CD14-positive monocyte (primary cell): ENCODE measurements at regions not wholly inside any gene's neighbourhood (a gene's known extent, or its start where the extent isn't known, plus 50 kb on each side); places are given as distances from the start of the nearest gene placed in this dataset.

Experiments
- DNase-seq, 3 donors: peaks; one replicate each; pipeline ENCODE4 v3.0.0-alpha.2; 2011 to 2022
- H2AFZ ChIP-seq: 2 replicates; pipeline ENCODE4 v1.6.0; 2012; ENCODE audit warnings: mild to moderate bottlenecking, low read depth, low read length, inconsistent platforms; ENCODE audit not compliant: insufficient read depth, poor library complexity, severe bottlenecking
- H3K27ac ChIP-seq, 2 donors: 1 replicate in 1 of 2; 2 replicates in 1 of 2; pipeline ENCODE4 v1.5.1; 2012 to 2013; ENCODE audit warnings: low read length in 2 of 2, control low read depth in 1 of 2, inconsistent platforms in 1 of 2, low read depth in 1 of 2, mild to moderate bottlenecking in 1 of 2
- H3K27me3 ChIP-seq, 2 donors: one replicate each; pipeline versions ENCODE4 v1.6.0 to v1.6.1; 2011 to 2013; ENCODE audit warnings: low read length in 2 of 2; ENCODE audit not compliant: control insufficient read depth in 2 of 2, insufficient read depth in 2 of 2
- H3K36me3 ChIP-seq, 2 donors: replicated peaks in 1 of 2; 1 replicate in 1 of 2; 2 replicates in 1 of 2; pipeline versions ENCODE4 v1.5.1 to v1.6.1; 2012 to 2013; ENCODE audit warnings: low read length in 2 of 2, control low read depth in 1 of 2, inconsistent platforms in 1 of 2, mild to moderate bottlenecking in 1 of 2; ENCODE audit not compliant: insufficient read depth in 2 of 2, control insufficient read depth in 1 of 2
- H3K4me1 ChIP-seq, 2 donors: 1 replicate in 1 of 2; 2 replicates in 1 of 2; pipeline versions ENCODE4 v1.5.1 to v1.6.1; 2012 to 2013; ENCODE audit warnings: low read length in 2 of 2, control low read depth in 1 of 2, inconsistent platforms in 1 of 2, mild to moderate bottlenecking in 1 of 2, moderate library complexity in 1 of 2; ENCODE audit not compliant: insufficient read depth in 2 of 2, control insufficient read depth in 1 of 2
- H3K4me2 ChIP-seq: replicated peaks from 2 replicates; pipeline ENCODE3; 2012; ENCODE audit warnings: low read length, moderate library complexity, mild to moderate bottlenecking; ENCODE audit not compliant: poor library complexity, severe bottlenecking; ENCODE audit errors: extremely low read depth
- H3K4me3 ChIP-seq, 3 experiments: fragments of 200-600 bp in 1 of 3; sonication (generic) in 1 of 3; replicated peaks in 1 of 3; 1 replicate in 2 of 3; 2 replicates in 1 of 3; pipeline ENCODE4 v1.5.1; 2011 to 2013; ENCODE audit warnings: low read length in 3 of 3, mild to moderate bottlenecking in 3 of 3, control low read depth in 2 of 3, low read depth in 2 of 3, inconsistent platforms in 1 of 3, moderate library complexity in 1 of 3
- H3K79me2 ChIP-seq: 2 replicates; pipeline ENCODE4 v1.6.0; 2012; ENCODE audit warnings: mild to moderate bottlenecking, control low read depth, inconsistent platforms, low read length, moderate library complexity; ENCODE audit not compliant: insufficient read depth
- H3K9ac ChIP-seq: 2 replicates; pipeline ENCODE4 v1.6.0; 2017; ENCODE audit warnings: low read length, mild to moderate bottlenecking; ENCODE audit not compliant: insufficient read depth, poor library complexity, severe bottlenecking
- H3K9me3 ChIP-seq, 2 donors: replicated peaks in 1 of 2; 1 replicate in 1 of 2; 2 replicates in 1 of 2; pipeline versions ENCODE4 v1.5.1 to v1.6.1; 2012 to 2013; ENCODE audit warnings: low read length in 2 of 2, control low read depth in 1 of 2; ENCODE audit not compliant: control insufficient read depth in 1 of 2, insufficient read depth in 1 of 2
- H4K20me1 ChIP-seq: 2 replicates; pipeline ENCODE4 v1.6.0; 2012; ENCODE audit warnings: mild to moderate bottlenecking, low read length, control low read depth, moderate library complexity; ENCODE audit not compliant: insufficient read depth
- H3K27ac Mint-ChIP-seq, 7 donors: one replicate each; pipeline ENCODE4 v1.8.0; 2020; ENCODE audit warnings: mild to moderate bottlenecking in 7 of 7, mixed read lengths in 7 of 7, moderate library complexity in 6 of 7, inconsistent platforms in 2 of 7
- H3K27me3 Mint-ChIP-seq, 3 donors: one replicate each; pipeline ENCODE4 v1.8.0; 2021 to 2022; ENCODE audit warnings: low read depth in 3 of 3, mild to moderate bottlenecking in 3 of 3, mixed read lengths in 3 of 3, moderate library complexity in 3 of 3, inconsistent platforms in 1 of 3
- H3K36me3 Mint-ChIP-seq, 2 donors: one replicate each; pipeline ENCODE4 v1.8.0; 2020; ENCODE audit warnings: mixed read lengths in 2 of 2, inconsistent platforms in 1 of 2, mild to moderate bottlenecking in 1 of 2
- H3K4me1 Mint-ChIP-seq: one replicate; pipeline ENCODE4 v1.8.0; 2020; ENCODE audit warnings: mild to moderate bottlenecking, mixed read lengths
- H3K4me3 Mint-ChIP-seq, 2 donors: one replicate each; pipeline ENCODE4 v1.8.0; 2020; ENCODE audit warnings: mild to moderate bottlenecking in 2 of 2, mixed read lengths in 2 of 2, moderate library complexity in 1 of 2
- H3K9me3 Mint-ChIP-seq, 7 donors: one replicate each; pipeline ENCODE4 v1.8.0; 2020 to 2022; ENCODE audit warnings: mixed read lengths in 7 of 7, mild to moderate bottlenecking in 6 of 7, moderate library complexity in 6 of 7, inconsistent platforms in 2 of 7
- CTCF ChIP-seq: fragments of 200-600 bp; IDR thresholded peaks from one replicate; pipeline ENCODE4 v1.8.0; 2022; ENCODE audit warnings: antibody characterized with exemption, mild to moderate bottlenecking
- WGBS: methylation state at CpG from one replicate; pipeline ENCODE4 v1.1.5; 2013; ENCODE audit warnings: missing lambda C conversion rate; ENCODE audit not compliant: insufficient coverage; 5-methylcytosine and 5-hydroxymethylcytosine counted together
- intact Hi-C, 2 donors: fragments of 100-400 bp; cut with micrococcal nuclease; formaldehyde crosslinking; loops; one replicate each; pipeline versions ENCODE4 v1.15.0 to v1.15.1; 2023

- intact Hi-C loops: no loop called here
- H3K27me3 ChIP-seq: no peaks in the 10 kb centered on the region
- Mint-ChIP-seq H3K4me1 (no peaks in the 10 kb centered on the region), H3K27ac (no peak overlapping the region), H3K9me3 (no peaks in the 10 kb centered on the region), H3K27me3 (no peaks in the 10 kb centered on the region), H3K4me3 (no peak overlapping the region), H3K36me3 (no peaks in the 10 kb centered on the region)
- no peak for TF ChIP-seq CTCF
- no peaks in the 10 kb centered on the region for H4K20me1 ChIP-seq
- no peaks in the 10 kb centered on the region for H3K9me3 ChIP-seq
- no peak overlapping the region for H3K27ac ChIP-seq
- no peak overlapping the region for H3K4me2 ChIP-seq
- no CpG with 5 or more reads among the region's 2 CpGs for WGBS
- H2AFZ ChIP-seq: no peak overlapping the region
- H3K9ac ChIP-seq: no peak overlapping the region
- H3K36me3 ChIP-seq: no peaks in the 10 kb centered on the region
- no peak overlapping the region for H3K4me3 ChIP-seq
- H3K79me2 ChIP-seq: no peaks in the 10 kb centered on the region
- no peaks in the 10 kb centered on the region for H3K4me1 ChIP-seq
- DNase-seq: no peak
Observed at GRCh38 chr1:193755441-193755840, 569.0 kb upstream of the B3GALT2 start.

- H3K27ac ChIP-seq: no peak overlapping the region
- intact Hi-C loops: no loop called here
- H3K36me3 ChIP-seq: no peaks in the 10 kb centered on the region
- DNase-seq: no peak
- no peaks in the 10 kb centered on the region for H3K27me3 Mint-ChIP-seq
- no peaks in the 10 kb centered on the region for H3K79me2 ChIP-seq
- no peak for TF ChIP-seq CTCF
- no peaks in the 10 kb centered on the region for H3K27me3 ChIP-seq
- no peak overlapping the region for H2AFZ ChIP-seq
- H3K4me1 Mint-ChIP-seq: no peaks in the 10 kb centered on the region
- no CpG with 5 or more reads among the region's 1 CpG for WGBS
- H3K4me1 ChIP-seq: no peaks in the 10 kb centered on the region
- no peaks in the 10 kb centered on the region for H3K9me3 Mint-ChIP-seq
- H3K36me3 Mint-ChIP-seq: no peaks in the 10 kb centered on the region
- H4K20me1 ChIP-seq: no peaks in the 10 kb centered on the region
- no peaks in the 10 kb centered on the region for H3K9me3 ChIP-seq
- no peak overlapping the region for H3K4me2 ChIP-seq
- H3K27ac Mint-ChIP-seq: no peak overlapping the region
- H3K4me3 ChIP-seq: no peak overlapping the region
- H3K9ac ChIP-seq: no peak overlapping the region
- no peak overlapping the region for H3K4me3 Mint-ChIP-seq
Observed at GRCh38 chr1:193754732-193755427, 568.5 kb upstream of the B3GALT2 start.
